ENCODE measurements at regions not wholly inside any gene's neighbourhood (a gene's known extent, or its start where the extent isn't known, plus 50 kb on each side); places are given as distances from the start of the nearest gene placed in this dataset.
"Not testable (repeated sequence)": the region's sequence is repeated elsewhere in the genome, so short reads cannot be mapped to it uniquely, and the experiment has no call there.

GRCh38 chr11:90593099-90593498 is 370.2 kb upstream of the CHORDC1 start:
- H3K27ac ChIP-seq = no peak overlapping the region
- no peak overlapping the region for H3K4me3 ChIP-seq
- no peaks in the 10 kb centered on the region for H3K4me1 ChIP-seq
- no peaks in the 10 kb centered on the region for H3K36me3 ChIP-seq
- no peaks in the 10 kb centered on the region for H3K27me3 ChIP-seq
- DNase-seq = no peak
- no peak for TF ChIP-seq POLR2A (IDR thresholded peaks at IDR 0.05)
- TF ChIP-seq CTCF (IDR thresholded peaks at IDR 0.05) = no peak
- no peaks in the 10 kb centered on the region for H3K9me3 ChIP-seq
- intact Hi-C loops (cut with DNase I; ENCODE audit: low total_unique reads) = no loop called here

GRCh38 chr11:90590286-90590685 is 367.4 kb upstream of the CHORDC1 start:
- no peaks in the 10 kb centered on the region for H3K36me3 ChIP-seq
- no peaks in the 10 kb centered on the region for H3K9me3 ChIP-seq
- H3K27me3 ChIP-seq = no peaks in the 10 kb centered on the region
- TF ChIP-seq POLR2A (IDR thresholded peaks at IDR 0.05) (no peak), CTCF (IDR thresholded peaks at IDR 0.05) (no peak)
- no peak overlapping the region for H3K4me3 ChIP-seq
- DNase-seq = no peak
- intact Hi-C loops (cut with DNase I; ENCODE audit: low total_unique reads) = no loop called here
- no peak overlapping the region for H3K27ac ChIP-seq
- no peaks in the 10 kb centered on the region for H3K4me1 ChIP-seq

- Histone ChIP-seq H3K27ac (no peak overlapping the region), H3K36me3 (no peaks in the 10 kb centered on the region), H3K4me1 (no peaks in the 10 kb centered on the region), H3K4me3 (no peak overlapping the region), H3K27me3 (no peaks in the 10 kb centered on the region), H3K9me3 (no peaks in the 10 kb centered on the region)
- DNase-seq = no peak
- intact Hi-C loops (cut with DNase I; ENCODE audit: low total_unique reads) = no loop called here
- TF ChIP-seq POLR2A (IDR thresholded peaks at IDR 0.05) (no peak), CTCF (IDR thresholded peaks at IDR 0.05) (no peak)
Observed at GRCh38 chr11:90589735-90590134, 366.9 kb upstream of the CHORDC1 start.

GRCh38 chr11:90587896-90588295 is 365.0 kb upstream of the CHORDC1 start:
- TF ChIP-seq POLR2A (IDR thresholded peaks at IDR 0.05) = no peak
- no peak for TF ChIP-seq CTCF (IDR thresholded peaks at IDR 0.05)
- Histone ChIP-seq H3K4me1 (no peaks in the 10 kb centered on the region), H3K36me3 (no peaks in the 10 kb centered on the region), H3K27me3 (no peaks in the 10 kb centered on the region), H3K9me3 (no peaks in the 10 kb centered on the region), H3K4me3 (no peak overlapping the region), H3K27ac (no peak overlapping the region)
- no peak for DNase-seq
- intact Hi-C loops (cut with DNase I; ENCODE audit: low total_unique reads) = no loop called here

- no peak for TF ChIP-seq POLR2A (IDR thresholded peaks at IDR 0.05)
- TF ChIP-seq CTCF (IDR thresholded peaks at IDR 0.05) = no peak
- H3K9me3 ChIP-seq = no peaks in the 10 kb centered on the region
- intact Hi-C loops (cut with DNase I; ENCODE audit: low total_unique reads) = no loop called here
- no peak overlapping the region for H3K27ac ChIP-seq
- no peaks in the 10 kb centered on the region for H3K36me3 ChIP-seq
- H3K27me3 ChIP-seq = no peaks in the 10 kb centered on the region
- DNase-seq = no peak
- no peak overlapping the region for H3K4me3 ChIP-seq
- H3K4me1 ChIP-seq = no peaks in the 10 kb centered on the region
Observed at GRCh38 chr11:90585491-90585890, 362.6 kb upstream of the CHORDC1 start.

GRCh38 chr11:90582999-90583398 is 360.1 kb upstream of the CHORDC1 start:
- DNase-seq; H3K9me3 ChIP-seq; H3K4me1 ChIP-seq; H3K27ac ChIP-seq; intact Hi-C loops (cut with DNase I; ENCODE audit: low total_unique reads); H3K27me3 ChIP-seq; H3K36me3 ChIP-seq; H3K4me3 ChIP-seq: not testable (repeated sequence)
